Mesendoderm (in vitro differentiated cells): ENCODE measurements at regions not wholly inside any gene's neighbourhood (a gene's known extent, or its start where the extent isn't known, plus 50 kb on each side); places are given as distances from the start of the nearest gene placed in this dataset.
"Not testable (repeated sequence)": the region's sequence is repeated elsewhere in the genome, so short reads cannot be mapped to it uniquely, and the experiment has no call there.

Source experiments
- DNase-seq: peaks from one replicate; pipeline ENCODE4 v3.0.0; 2013
- H2AK5ac ChIP-seq: 2 replicates; pipeline ENCODE4 v1.6.1; 2013; ENCODE audit warnings: low read length, inconsistent platforms
- H2BK120ac ChIP-seq: 2 replicates; pipeline ENCODE4 v1.6.1; 2013; ENCODE audit warnings: low read depth, mild to moderate bottlenecking, low read length, moderate library complexity, mixed read lengths
- H2BK15ac ChIP-seq: replicated peaks from 2 replicates; pipeline ENCODE4 v1.6.1; 2013; ENCODE audit warnings: low read depth, mild to moderate bottlenecking, moderate library complexity
- H2BK5ac ChIP-seq: 2 replicates; pipeline ENCODE4 v1.6.1; 2013; ENCODE audit warnings: low read length, inconsistent platforms
- H3K18ac ChIP-seq: 2 replicates; pipeline ENCODE4 v1.6.1; 2013; ENCODE audit warnings: mild to moderate bottlenecking, low read length, mixed read lengths
- H3K23ac ChIP-seq: one replicate; pipeline ENCODE4 v1.6.1; 2013; ENCODE audit warnings: low read length
- H3K27ac ChIP-seq: 2 replicates; pipeline ENCODE4 v1.5.1; 2013; ENCODE audit warnings: low read depth, mild to moderate bottlenecking, inconsistent platforms, low read length, moderate library complexity
- H3K27me3 ChIP-seq: 2 replicates; pipeline ENCODE4 v1.6.1; 2013; ENCODE audit warnings: low read length, control low read depth, mild to moderate bottlenecking, inconsistent platforms; ENCODE audit not compliant: insufficient read depth, poor library complexity
- H3K36me3 ChIP-seq: 2 replicates; pipeline ENCODE4 v1.6.1; 2013; ENCODE audit warnings: low read length, inconsistent platforms; ENCODE audit not compliant: control insufficient read depth, insufficient read depth
- H3K4ac ChIP-seq: one replicate; pipeline ENCODE4 v1.6.1; 2013; ENCODE audit warnings: low read depth, mild to moderate bottlenecking, low read length, moderate library complexity
- H3K4me1 ChIP-seq: 2 replicates; pipeline ENCODE4 v1.6.1; 2013; ENCODE audit warnings: low read depth, low read length, inconsistent platforms; ENCODE audit not compliant: control insufficient read depth
- H3K4me2 ChIP-seq: 2 replicates; pipeline ENCODE4 v1.6.1; 2013; ENCODE audit warnings: low read length
- H3K4me3 ChIP-seq: 2 replicates; pipeline ENCODE4 v1.5.1; 2013; ENCODE audit warnings: mild to moderate bottlenecking, low read length
- H3K56ac ChIP-seq: one replicate; pipeline ENCODE4 v1.6.1; 2013; ENCODE audit warnings: low read length
- H3K79me1 ChIP-seq: 2 replicates; pipeline ENCODE4 v1.6.1; 2013; ENCODE audit warnings: low read length, inconsistent platforms
- H3K79me2 ChIP-seq: 2 replicates; pipeline ENCODE4 v1.6.1; 2013; ENCODE audit warnings: mild to moderate bottlenecking, low read length; ENCODE audit not compliant: control insufficient read depth, insufficient read depth
- H3K9ac ChIP-seq: 2 replicates; pipeline ENCODE4 v1.6.1; 2013; ENCODE audit warnings: low read length, inconsistent platforms
- H4K5ac ChIP-seq: one replicate; pipeline ENCODE4 v1.6.1; 2013; ENCODE audit warnings: low read length
- H4K8ac ChIP-seq: one replicate; pipeline ENCODE4 v1.6.1; 2013; ENCODE audit warnings: low read depth, mild to moderate bottlenecking, control low read depth, low read length, moderate library complexity
- WGBS: extraction: QIAGEN DNeasy Blood & Tissue Kit; methylation state at CpG from one replicate; pipeline ENCODE4 v1.1.7; 2013; ENCODE audit warnings: low lambda C conversion rate, missing lambda C conversion rate; ENCODE audit not compliant: insufficient coverage; ENCODE audit errors: extremely low coverage; 5-methylcytosine and 5-hydroxymethylcytosine counted together

GRCh38 chr17:71639865-71640264, 481.0 kb upstream of the SOX9 start:
- H2AK5ac ChIP-seq: no peak overlapping the region
- H3K23ac ChIP-seq: no peak overlapping the region
- DNase-seq: no peak
- H3K18ac ChIP-seq: no peak overlapping the region
- no peaks in the 10 kb centered on the region for H3K79me2 ChIP-seq
- H3K4me3 ChIP-seq: no peak overlapping the region
- no peak overlapping the region for H3K4me2 ChIP-seq
- no peak overlapping the region for H3K27ac ChIP-seq
- no peaks in the 10 kb centered on the region for H3K27me3 ChIP-seq
- no peaks in the 10 kb centered on the region for H3K4me1 ChIP-seq
- H2BK15ac ChIP-seq: no peak overlapping the region
- no peaks in the 10 kb centered on the region for H3K36me3 ChIP-seq
- H3K9ac ChIP-seq: no peak overlapping the region
- no peak overlapping the region for H2BK120ac ChIP-seq
- H4K8ac ChIP-seq: no peak overlapping the region
- no peak overlapping the region for H2BK5ac ChIP-seq
- no peaks in the 10 kb centered on the region for H3K79me1 ChIP-seq
- H3K56ac ChIP-seq: no peak overlapping the region
- no peak overlapping the region for H4K5ac ChIP-seq
- no peak overlapping the region for H3K4ac ChIP-seq

- H3K23ac ChIP-seq, H3K79me1 ChIP-seq, DNase-seq, H4K8ac ChIP-seq, H3K4me2 ChIP-seq, H2AK5ac ChIP-seq, H3K27me3 ChIP-seq, H3K9ac ChIP-seq, H3K27ac ChIP-seq, H3K4me1 ChIP-seq, H4K5ac ChIP-seq, H3K36me3 ChIP-seq, H2BK120ac ChIP-seq, H3K18ac ChIP-seq, H2BK15ac ChIP-seq, H3K4me3 ChIP-seq, H3K56ac ChIP-seq, H3K4ac ChIP-seq, H2BK5ac ChIP-seq, H3K79me2 ChIP-seq: not testable (repeated sequence)
- no CpG with 5 or more reads among the region's 2 CpGs for WGBS
These were observed 473.9 kb upstream of the SOX9 start for GRCh38 chr17:71646890-71647289.

- H2BK5ac ChIP-seq, H2BK15ac ChIP-seq, H3K9ac ChIP-seq, H3K36me3 ChIP-seq, H3K18ac ChIP-seq, H3K4me3 ChIP-seq, H3K56ac ChIP-seq, H2BK120ac ChIP-seq, H3K23ac ChIP-seq, H3K27me3 ChIP-seq, H3K4me2 ChIP-seq, DNase-seq, H3K4me1 ChIP-seq, H4K8ac ChIP-seq, H4K5ac ChIP-seq, H3K27ac ChIP-seq, H2AK5ac ChIP-seq, H3K79me1 ChIP-seq, H3K4ac ChIP-seq, H3K79me2 ChIP-seq: not testable (repeated sequence)
- no CpG with 5 or more reads among the region's 2 CpGs for WGBS
These were observed 472.5 kb upstream of the SOX9 start for GRCh38 chr17:71648342-71648741.

- no peaks in the 10 kb centered on the region for H3K36me3 ChIP-seq
- H2BK15ac ChIP-seq: no peak overlapping the region
- H3K4me2 ChIP-seq: no peak overlapping the region
- no peak overlapping the region for H3K9ac ChIP-seq
- H3K4me1 ChIP-seq: no peaks in the 10 kb centered on the region
- no peaks in the 10 kb centered on the region for H3K79me2 ChIP-seq
- H3K27me3 ChIP-seq: no peaks in the 10 kb centered on the region
- no peak overlapping the region for H3K27ac ChIP-seq
- no peaks in the 10 kb centered on the region for H3K79me1 ChIP-seq
- H3K56ac ChIP-seq: no peak overlapping the region
- H2AK5ac ChIP-seq: no peak overlapping the region
- no peak overlapping the region for H2BK120ac ChIP-seq
- no peak for DNase-seq
- H3K18ac ChIP-seq: no peak overlapping the region
- H4K8ac ChIP-seq: no peak overlapping the region
- H3K23ac ChIP-seq: no peak overlapping the region
- no peak overlapping the region for H3K4ac ChIP-seq
- H3K4me3 ChIP-seq: no peak overlapping the region
- no peak overlapping the region for H2BK5ac ChIP-seq
- no peak overlapping the region for H4K5ac ChIP-seq
These were observed 470.9 kb upstream of the SOX9 start for GRCh38 chr17:71649941-71650350.

- H2BK5ac ChIP-seq: no peak overlapping the region
- H3K36me3 ChIP-seq: no peaks in the 10 kb centered on the region
- no peak overlapping the region for H3K4me2 ChIP-seq
- no peak overlapping the region for H2AK5ac ChIP-seq
- H3K27me3 ChIP-seq: no peaks in the 10 kb centered on the region
- H3K23ac ChIP-seq: no peak overlapping the region
- H3K79me2 ChIP-seq: no peaks in the 10 kb centered on the region
- no peak overlapping the region for H2BK15ac ChIP-seq
- no peak overlapping the region for H3K4ac ChIP-seq
- no peak overlapping the region for H3K56ac ChIP-seq
- no peak overlapping the region for H3K18ac ChIP-seq
- no peak for DNase-seq
- no peaks in the 10 kb centered on the region for H3K79me1 ChIP-seq
- H2BK120ac ChIP-seq: no peak overlapping the region
- no peaks in the 10 kb centered on the region for H3K4me1 ChIP-seq
- H3K27ac ChIP-seq: no peak overlapping the region
- H3K9ac ChIP-seq: no peak overlapping the region
- no peak overlapping the region for H4K8ac ChIP-seq
- H3K4me3 ChIP-seq: no peak overlapping the region
- no peak overlapping the region for H4K5ac ChIP-seq
These were observed 465.3 kb upstream of the SOX9 start for GRCh38 chr17:71655542-71655941.

- Histone ChIP-seq H2AK5ac (no peak overlapping the region), H3K4me3 (no peak overlapping the region), H3K9ac (no peak overlapping the region), H3K36me3 (no peaks in the 10 kb centered on the region), H3K23ac (no peak overlapping the region), H3K18ac (no peak overlapping the region), H3K4me2 (no peak overlapping the region), H3K27me3 (no peaks in the 10 kb centered on the region), H2BK15ac (no peak overlapping the region), H4K8ac (no peak overlapping the region), H3K79me1 (no peaks in the 10 kb centered on the region), H3K4me1 (no peaks in the 10 kb centered on the region), H2BK5ac (no peak overlapping the region), H4K5ac (no peak overlapping the region), H3K56ac (no peak overlapping the region), H2BK120ac (no peak overlapping the region), H3K79me2 (no peaks in the 10 kb centered on the region), H3K27ac (no peak overlapping the region), H3K4ac (no peak overlapping the region)
- no CpG with 5 or more reads among the region's 6 CpGs for WGBS
- DNase-seq: no peak
These were observed 463.6 kb upstream of the SOX9 start for GRCh38 chr17:71656964-71657858.
